ENCODE measurements at regions not wholly inside any gene's neighbourhood (a gene's known extent, or its start where the extent isn't known, plus 50 kb on each side); places are given as distances from the start of the nearest gene placed in this dataset.

DNA sequence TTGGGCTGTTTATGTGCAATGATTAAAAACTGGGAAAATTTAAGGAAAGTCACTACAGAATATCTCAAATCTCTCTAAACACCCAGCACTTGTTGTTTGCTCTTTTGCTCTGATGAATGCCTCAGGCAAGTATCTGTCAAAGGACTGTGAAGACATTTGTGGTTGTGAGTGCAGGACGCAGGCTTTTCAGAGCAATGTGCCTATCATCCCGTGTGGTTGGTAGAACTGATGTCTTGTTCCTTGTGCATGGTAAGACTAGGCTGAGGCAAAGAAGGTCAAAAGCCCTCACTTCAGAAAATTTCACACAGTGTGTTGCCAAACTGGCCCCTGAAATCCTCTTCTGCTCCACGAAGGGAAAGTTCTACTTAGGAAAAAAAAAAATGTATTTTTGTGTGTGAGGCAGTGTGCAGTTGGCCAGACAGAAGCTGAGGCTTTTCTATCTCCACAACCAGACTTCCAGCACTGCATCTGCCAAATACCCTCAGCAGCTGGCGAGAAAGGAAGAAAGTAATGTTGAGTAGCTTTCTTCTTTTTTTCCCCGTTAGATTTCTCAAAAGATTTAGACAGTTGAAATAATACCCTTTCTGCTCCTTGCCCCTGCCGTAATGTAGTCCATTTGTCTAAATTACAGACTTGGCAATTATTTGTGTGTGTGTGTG, 1103.1 kb downstream of the VRK1 start:
- ATAC-seq = no peak

GRCh38 chr14:97902630-97903029, 1105.4 kb downstream of the VRK1 start:
- ATAC-seq = peak; percentile 68

DNA sequence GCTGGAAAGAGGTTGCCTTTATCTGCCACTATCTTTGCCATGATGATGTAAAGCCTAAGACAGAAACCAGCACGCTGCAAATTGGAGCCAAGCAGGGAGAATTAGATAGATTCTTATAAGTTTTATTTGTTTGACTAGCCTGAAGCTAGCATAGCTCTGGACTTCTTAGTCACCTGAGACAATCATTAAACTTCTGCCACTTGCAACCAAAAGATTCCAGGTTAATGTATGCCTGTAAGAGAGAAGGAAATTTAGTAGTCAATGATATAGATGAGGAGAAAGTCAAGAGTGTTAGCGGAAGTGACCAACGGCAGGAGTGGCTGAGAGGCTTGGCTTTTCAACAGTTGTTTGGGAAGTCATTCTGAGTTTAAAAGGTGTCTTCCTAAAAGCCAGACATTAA, 1106.6 kb downstream of the VRK1 start:
- no peak for ATAC-seq

DNA sequence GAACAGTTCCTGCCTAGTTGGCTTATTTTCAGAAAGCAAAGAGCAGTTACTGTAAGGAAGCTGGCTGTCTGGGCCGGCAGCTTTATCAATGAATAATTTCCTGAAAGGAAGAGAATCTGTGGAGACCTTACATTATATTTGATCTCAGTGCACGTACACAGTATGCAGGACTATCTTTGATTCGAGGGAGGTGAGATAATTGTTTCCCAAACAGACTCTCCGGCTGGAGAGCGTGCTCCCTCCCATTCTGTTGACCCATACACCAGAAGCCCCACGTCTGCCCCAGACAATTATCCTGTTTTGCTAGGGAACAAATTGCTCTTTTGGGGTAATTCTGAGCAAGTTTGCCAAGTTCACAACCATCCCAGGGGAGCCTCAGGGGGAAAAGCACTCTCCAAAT, 1115.0 kb downstream of the VRK1 start:
- no peak for ATAC-seq

DNA sequence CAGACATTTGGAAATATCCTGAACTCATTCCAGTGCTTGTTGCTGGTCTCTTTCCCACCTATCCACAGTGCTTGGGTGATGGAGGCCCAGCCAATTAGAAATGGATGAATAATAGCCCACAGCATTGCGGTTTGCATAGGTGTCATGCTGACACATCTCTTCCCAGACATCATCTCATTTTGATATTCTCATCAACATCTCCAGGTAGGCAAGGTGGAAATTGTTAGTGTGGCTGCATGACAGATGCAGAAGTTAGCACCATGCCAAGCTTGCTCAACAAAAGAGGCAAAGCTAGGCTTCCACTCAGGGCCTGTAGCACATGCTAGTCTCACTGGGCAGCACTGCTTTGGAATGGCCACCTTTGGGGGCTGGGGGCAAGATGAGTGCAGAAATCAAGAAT, 1118.9 kb downstream of the VRK1 start:
- ATAC-seq = no peak

GRCh38 chr14:97916669-97917568, 1119.7 kb downstream of the VRK1 start:
- ATAC-seq = peak; percentile 97

DNA sequence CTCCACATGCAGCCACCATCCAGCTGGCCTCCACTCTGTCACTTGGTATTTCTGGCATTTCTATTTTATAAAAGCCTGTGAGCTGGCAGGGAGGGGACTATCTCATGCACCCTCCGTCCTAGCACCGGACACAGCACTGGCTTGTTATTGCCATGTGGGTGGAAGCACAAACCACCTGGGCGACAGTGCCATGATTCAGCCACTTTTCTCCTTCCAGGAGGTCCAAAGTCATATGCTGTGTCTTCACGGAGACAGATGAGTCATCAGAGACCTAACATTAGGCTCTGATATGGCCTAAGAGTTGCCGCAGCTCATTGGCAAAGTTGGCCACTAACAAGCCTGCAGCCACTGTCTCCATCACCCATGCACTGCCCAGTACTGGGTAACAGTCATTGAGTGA, 1123.0 kb downstream of the VRK1 start:
- ATAC-seq = no peak

DNA sequence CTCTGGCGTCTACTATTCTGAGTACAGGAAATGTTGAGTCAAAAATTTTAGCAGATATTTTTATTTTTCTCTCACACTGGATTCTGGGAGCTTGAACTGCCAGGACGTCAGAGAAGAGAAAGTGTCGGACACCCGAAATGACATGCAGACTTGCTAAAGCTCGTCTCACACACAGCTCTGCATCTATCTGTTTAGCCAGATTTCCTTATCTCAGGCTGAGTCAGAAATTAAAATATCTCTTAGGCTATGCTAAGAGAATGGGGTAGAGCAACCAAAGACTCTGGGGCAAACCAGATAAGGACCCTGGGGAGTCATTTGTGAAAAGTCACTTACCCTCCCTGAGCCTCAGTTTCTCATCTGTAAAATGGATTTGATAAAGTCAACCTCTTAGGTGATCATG, 1124.1 kb downstream of the VRK1 start:
- ATAC-seq = no peak

GRCh38 chr14:97924922-97925613, 1127.9 kb downstream of the VRK1 start:
- ATAC-seq = no peak

- no peak for ATAC-seq
These were observed 1133.0 kb downstream of the VRK1 start for GRCh38 chr14:97930166-97930565.

DNA sequence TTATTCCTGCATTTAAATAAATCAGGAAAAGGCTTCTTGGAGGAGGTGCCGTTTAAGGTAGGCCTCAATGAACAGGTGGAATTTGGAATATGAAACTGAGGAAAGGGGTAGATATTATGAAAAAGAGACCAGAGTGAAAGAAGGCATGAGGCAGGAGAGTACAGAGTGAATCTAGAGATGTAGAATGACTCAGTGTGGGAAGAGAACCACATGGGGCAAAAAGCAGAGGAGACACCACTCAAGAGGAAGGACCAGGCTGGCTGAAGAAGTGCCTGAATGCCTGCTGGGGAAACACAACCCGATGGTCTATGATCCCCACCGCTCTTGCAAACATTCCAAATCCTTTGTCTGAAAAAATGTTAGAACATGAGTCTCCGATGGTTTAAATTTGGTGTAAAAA, 1134.1 kb downstream of the VRK1 start:
- ATAC-seq = no peak

GRCh38 chr14:97942921-97943320, 1145.7 kb downstream of the VRK1 start:
- ATAC-seq = no peak

DNA sequence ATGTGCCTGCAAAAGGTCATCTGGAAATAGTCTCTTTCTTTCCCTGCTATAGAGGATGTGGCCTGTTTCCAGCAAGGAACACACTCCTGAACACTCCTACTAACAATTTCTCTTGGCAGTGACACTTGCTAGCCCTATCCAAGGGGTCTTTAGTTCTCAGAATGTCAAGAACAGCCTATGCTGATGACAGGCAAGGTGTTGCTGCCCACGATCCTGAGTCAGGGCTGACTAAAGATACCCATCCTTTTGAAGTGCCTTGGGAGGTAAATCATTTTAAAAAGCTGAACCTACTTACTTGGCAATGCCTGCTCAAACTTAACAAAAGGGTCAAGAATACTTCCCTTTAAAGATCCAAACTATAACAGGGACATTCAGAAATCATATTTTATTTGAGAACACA, 1146.4 kb downstream of the VRK1 start:
- no peak for ATAC-seq

DNA sequence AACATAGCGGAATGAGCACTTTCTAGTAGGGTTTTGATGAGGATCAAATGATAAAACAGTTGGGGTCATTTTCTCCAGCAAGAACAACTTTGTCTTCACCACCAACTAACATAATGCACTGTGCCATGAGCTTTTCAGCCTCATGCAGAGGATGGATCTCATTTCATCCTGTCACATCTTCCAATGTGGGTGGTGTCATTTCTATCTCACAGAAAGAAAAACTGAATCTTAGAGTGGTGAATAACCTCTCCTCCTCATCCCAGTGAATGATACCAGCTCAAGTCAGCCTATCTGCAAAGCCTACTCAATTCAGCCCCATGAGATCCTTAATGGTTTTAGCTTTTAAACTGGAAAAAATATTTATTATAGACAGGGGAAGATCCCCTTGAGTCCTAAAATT, 1147.2 kb downstream of the VRK1 start:
- no peak for ATAC-seq

DNA sequence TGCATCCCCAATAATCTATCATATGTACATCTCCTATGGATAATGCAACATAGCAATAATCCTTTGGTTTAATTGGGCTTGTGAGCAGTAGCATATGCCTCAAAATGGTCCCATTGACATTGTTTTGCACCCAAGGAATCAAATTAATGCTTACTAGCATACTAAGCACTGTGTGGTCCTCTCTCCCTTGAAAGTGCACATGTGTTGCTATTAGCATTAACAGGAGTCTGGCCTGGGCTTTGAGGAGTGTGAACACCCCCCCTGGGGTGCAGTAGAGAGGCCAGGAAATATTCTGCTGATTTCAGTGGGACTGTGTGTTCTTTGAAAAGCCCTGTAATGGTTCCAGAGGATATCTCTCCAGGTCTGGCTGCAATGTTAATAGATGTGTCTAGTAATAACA, 1148.4 kb downstream of the VRK1 start:
- no peak for ATAC-seq

GRCh38 chr14:97946240-97946639, 1149.1 kb downstream of the VRK1 start:
- ATAC-seq = no peak

DNA sequence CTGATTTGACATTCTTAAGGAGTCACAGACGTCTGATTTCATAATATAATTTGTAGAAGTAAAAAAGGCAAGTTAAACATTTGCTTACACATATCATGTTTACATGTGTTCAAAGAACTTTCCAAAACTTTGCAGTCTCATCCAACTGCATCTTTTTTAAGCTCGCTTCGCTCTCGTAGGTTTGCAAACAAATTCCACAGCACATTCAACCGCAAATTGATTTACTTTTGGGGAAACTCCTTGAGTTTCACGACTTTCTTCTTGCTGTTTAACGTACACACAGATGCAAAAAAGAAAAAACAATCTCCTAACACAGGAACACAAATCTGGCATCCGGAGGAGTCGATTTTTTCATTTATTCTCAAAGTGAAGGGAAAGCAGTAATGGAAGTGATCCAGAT, 1149.5 kb downstream of the VRK1 start:
- ATAC-seq = no peak

- ATAC-seq = no peak
These were observed 1151.7 kb downstream of the VRK1 start for GRCh38 chr14:97948841-97949240.

GRCh38 chr14:97956581-97957340, 1159.6 kb downstream of the VRK1 start:
- no peak for ATAC-seq

DNA sequence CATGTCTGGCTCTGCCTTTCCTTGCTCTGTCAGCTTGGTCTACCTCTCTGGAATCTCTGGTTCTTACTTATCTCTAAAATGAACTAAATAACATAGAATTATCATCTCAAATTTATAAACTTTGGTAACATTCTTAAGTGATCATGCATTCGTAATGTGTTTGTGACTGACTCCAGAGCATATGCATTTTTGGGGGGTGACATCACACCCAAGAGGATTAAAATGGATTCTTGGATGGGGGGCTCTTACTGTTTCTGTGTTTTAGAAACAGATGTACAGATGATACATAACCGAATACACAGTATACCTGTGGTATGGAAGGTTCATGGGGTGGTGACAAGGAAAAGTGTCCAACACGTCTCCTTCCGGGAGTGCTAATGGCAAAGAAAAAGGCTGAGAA, 1162.1 kb downstream of the VRK1 start:
- no peak for ATAC-seq

- ATAC-seq = no peak
These were observed 1163.3 kb downstream of the VRK1 start for GRCh38 chr14:97960436-97960835.

DNA sequence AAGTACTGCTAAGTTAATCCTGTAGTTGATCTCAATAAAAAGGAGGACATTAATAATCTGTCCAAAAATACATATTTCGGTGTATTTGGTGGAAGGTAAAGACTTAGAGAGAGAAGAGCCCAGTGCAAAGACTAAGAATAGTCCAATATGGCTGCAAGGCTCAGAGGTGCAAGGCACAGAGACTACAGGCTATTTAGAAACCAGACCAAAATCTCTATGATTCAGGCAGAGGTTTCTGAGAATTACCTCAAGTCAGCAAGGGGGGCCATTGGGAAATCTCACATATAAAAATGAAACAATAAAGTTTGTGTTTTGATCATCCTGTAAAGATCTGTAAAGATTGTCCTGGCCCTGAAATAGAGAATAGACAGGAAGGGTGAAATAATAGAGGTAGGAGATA, 1173.0 kb downstream of the VRK1 start:
- no peak for ATAC-seq

- ATAC-seq = no peak
These were observed 1178.0 kb downstream of the VRK1 start for GRCh38 chr14:97975216-97975615.
